Ovary (tissue), 3 donors: ENCODE measurements at regions not wholly inside any gene's neighbourhood (a gene's known extent, or its start where the extent isn't known, plus 50 kb on each side); places are given as distances from the start of the nearest gene placed in this dataset.

Experiments used
- CTCF ChIP-seq, 3 donors: fragments of 450-650 bp in 2 of 3; fragments of 200-600 bp in 1 of 3; IDR thresholded peaks; one replicate each; pipeline versions ENCODE4 v1.5.1 to v1.8.0; 2016 to 2022; ENCODE audit warnings: antibody characterized with exemption in 3 of 3, mild to moderate bottlenecking in 1 of 3
- EP300 ChIP-seq: sonication (generic); formaldehyde crosslinking; IDR thresholded peaks from one replicate; pipeline ENCODE4 v1.6.1; 2017; ENCODE audit warnings: antibody characterized with exemption
- POLR2A ChIP-seq: fragments of 450-650 bp; IDR thresholded peaks from one replicate; pipeline ENCODE4 v1.6.1; 2017; ENCODE audit warnings: antibody characterized with exemption, mild to moderate bottlenecking, moderate library complexity
- donor health status: DM: no; HTN: no; CAD: no.

GRCh38 chr2:67039517-67040103, 357.5 kb upstream of the ETAA1 start:
- TF ChIP-seq CTCF (IDR thresholded peaks at IDR 0.05): no peak
- no peak for TF ChIP-seq POLR2A
- no peak for TF ChIP-seq EP300
